ENCODE measurements at regions not wholly inside any gene's neighbourhood (a gene's known extent, or its start where the extent isn't known, plus 50 kb on each side); places are given as distances from the start of the nearest gene placed in this dataset.

DNA sequence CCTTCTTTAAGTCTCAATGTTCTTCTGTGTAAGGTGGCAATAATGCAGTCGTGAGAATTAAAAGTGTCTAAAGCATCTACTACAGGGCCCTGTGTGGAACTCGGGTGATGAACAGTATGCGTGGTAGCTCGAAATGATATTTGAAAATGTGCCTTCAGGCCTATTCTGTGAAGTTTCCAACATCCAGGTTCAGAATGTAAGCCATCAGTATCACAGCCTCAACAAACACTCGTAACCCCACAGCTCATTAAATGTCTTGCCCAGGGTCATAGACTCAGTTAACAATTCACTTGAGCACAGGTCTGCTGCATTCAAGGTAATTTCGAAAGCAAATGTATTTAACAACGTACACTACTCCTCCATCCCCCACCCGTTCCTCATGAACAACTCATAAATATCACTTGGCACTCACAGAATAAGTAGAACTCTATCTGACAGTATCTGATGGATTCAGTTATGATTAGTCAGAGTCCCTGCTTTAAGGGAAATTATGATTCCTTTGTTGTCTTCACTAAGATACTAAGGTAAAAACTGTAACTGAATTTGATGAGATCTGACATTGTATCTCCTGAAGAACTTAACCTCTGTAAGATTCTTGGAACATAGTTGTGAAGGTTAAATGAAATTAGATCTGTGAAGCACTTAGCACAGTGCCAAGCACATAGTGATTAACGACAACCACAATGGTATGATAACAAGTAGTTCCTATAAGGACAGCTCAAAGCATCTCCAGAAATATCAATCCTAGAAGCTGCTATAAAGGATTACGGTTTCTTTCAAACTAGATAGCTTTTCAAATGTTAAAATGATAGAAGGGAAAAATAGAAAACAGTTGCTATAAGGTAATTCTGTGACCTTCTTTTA lies 642.3 kb downstream of the TBL1XR1 start:
- no peak for DNase-seq (ENCODE audit: low spot score)

DNA sequence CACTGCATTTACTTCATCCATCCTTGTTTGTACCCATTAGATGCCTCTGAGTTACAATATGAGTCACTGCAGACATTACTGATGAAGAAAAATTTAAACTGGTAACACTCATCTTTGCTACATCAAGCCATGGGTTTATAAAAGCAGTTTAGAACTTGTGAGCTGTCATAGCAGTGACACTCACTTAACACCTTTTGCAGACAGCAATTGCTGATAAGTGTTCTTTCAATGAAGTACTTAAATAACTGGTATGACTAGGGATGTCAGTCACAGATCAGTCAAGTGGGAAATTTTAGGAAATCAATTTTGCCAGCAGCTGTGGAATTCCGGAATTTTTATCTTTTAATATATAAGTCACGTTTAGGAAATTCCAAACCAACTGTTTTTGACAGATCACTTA lies 643.0 kb downstream of the TBL1XR1 start:
- no peak for DNase-seq (ENCODE audit: low spot score)

DNA sequence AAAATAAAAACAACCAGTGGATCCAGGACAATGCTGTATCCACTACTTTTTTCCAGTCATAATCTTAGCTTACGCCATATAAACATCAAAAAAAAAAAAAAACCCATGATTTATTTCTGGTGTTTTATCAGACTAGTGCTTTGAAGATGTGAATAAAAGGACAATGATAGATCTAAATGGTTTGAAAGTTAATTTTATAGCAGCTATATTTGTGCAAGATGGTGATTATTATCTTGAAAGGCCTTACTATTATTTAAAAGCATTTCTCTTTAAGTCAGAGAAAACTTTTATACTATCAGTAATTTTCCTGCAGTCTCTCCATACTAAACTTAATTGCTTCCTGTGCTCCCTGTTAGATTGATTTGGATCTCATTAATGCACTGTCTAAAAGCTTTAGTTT lies 670.3 kb downstream of the TBL1XR1 start:
- DNase-seq (ENCODE audit: low spot score), result no peak

DNA sequence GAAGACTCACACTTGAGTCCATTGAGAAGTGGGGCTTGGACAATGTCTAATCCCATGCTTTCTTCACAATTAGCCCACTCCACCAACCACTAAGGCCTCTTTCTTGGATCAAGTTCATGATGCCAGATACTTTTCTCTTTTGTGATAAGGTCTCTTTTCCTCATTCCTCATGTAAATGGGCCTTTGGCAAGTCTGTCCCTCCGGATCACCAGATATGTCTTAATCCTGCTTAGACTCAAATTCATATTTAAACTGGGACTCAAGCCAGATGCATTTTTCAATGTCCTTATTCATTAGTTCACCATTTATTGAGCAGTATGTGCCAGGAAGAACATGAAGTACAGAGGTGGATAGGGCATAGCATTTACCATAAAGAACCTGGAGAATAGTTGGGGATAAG lies 671.1 kb downstream of the TBL1XR1 start:
- no peak for DNase-seq (ENCODE audit: low spot score)

DNA sequence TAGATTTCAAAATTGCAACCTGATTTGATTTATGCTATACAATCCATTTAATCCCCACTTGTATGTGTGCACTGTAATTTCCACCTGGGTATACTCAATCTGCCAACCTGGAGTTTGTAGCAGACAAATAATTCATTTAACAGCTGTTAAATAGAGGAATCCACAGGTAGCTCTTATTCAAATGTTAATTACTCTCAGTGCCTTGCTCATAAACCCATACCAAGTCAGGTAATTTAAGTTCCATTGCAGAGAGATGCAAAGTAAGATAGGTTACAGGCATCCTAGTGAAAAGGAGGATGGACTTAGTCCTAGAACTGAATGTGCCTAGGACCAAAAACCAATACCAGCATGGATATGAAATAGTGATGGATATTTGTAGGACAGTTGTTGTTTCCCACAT lies 674.2 kb downstream of the TBL1XR1 start:
- no peak for DNase-seq (ENCODE audit: low spot score)

DNA sequence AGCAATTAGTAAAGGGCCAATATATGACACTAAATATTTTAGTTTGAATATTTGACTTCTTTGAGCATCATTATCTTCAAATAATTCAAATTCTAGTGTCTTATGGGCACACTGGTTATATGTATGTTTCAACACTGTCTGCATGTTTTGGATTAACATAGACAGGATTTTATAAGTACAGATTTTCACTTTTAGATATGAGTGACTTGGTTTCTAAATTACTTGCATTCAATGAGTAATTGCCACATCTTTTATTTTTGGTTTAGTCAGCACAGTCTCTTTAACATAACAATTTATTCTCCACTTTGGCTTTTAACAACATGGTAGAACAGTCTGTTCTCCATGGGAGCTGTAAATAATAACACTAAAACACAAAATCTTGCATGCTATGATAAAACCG lies 674.8 kb downstream of the TBL1XR1 start:
- DNase-seq (ENCODE audit: low spot score), result no peak

DNA sequence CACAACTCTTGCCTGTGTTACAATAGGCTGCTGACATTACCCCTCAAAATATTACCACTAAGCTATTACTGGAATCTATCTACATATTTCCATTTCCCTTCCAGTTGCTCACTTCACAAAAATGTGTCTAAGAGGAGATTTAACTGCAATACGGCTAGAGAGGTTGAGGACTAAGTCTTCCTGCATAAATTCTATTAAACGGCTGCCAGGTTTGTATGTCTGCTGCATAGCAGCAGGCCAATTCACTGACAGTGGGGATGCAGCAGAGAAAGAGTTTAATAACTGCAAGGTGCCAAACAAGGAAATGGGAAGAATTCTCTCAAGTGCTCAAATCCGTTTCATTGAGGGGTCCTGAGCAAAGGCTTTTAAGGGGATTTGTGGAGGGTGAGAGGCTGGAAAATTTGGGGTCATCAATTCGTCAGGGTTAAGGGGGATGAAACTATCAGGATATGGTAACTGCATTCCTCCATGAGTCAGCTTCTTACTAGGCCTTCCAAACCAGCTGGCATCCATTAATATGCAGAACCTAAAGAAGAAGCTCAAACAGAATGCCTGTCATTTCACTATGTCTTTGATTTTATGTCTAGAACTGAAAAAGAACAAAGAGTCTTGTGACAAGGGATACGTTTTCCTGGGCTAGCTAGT lies 675.6 kb downstream of the TBL1XR1 start:
- peak; percentile 28 for DNase-seq (ENCODE audit: low spot score)

DNA sequence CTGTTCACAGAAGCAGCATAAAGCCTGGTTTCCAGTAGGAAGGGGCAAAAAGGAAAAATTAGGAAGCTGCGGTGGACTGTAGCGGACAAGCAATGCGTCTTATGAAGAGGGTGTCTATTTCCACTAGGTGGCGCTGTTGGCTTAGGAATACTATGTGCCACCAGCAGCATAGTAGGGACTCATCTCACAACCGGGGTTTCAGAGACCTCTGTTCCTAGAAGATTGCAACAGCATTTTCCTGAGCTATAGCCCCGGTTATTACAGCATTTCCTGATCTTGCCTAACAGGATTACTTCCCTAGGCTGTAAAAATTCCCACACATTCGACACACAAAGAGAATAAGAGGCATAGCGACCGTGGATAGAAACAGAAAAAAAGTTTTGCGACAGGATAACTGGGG lies 683.0 kb downstream of the TBL1XR1 start:
- peak; percentile 68 for DNase-seq (ENCODE audit: low spot score)

DNA sequence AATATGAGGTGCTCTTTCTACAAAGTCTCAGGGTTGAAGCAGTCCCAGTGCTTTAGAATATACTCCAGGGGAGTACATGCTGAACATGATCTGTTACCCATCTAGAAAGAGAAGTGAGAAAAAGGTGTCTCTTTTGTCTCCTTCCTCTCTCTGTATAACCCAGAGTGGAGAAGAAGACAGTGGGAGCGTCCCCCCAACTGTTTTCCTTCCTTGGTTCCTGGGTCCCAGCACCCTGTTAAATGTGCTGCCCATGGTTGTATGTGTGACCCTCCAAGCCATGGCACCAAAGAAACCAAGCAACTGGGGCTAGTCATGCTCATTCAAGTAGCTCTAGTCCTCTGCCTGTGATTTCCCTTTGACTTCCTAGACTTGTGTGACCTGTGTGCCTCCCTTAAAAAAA lies 683.7 kb downstream of the TBL1XR1 start:
- no peak for DNase-seq (ENCODE audit: low spot score)

DNA sequence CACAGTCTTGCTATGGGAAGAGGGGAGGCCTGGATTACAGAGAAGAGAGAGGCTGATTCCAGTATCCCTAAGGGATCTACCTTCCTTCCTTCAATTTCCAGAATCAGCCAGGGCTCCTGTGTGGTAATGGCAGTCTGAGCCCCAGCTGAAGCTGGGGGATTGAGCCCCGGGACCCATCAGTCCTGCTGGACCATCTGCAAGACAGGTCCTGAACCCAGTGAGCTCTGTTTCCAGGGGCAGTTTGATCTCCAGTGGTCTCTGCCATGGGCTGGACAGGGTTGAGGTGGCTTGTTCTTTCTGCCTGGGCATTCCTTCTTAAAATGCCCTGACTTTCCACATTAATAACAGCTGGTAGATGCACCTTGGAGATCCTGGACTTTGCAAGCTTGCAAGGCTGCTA lies 685.2 kb downstream of the TBL1XR1 start:
- DNase-seq (ENCODE audit: low spot score), result no peak

DNA sequence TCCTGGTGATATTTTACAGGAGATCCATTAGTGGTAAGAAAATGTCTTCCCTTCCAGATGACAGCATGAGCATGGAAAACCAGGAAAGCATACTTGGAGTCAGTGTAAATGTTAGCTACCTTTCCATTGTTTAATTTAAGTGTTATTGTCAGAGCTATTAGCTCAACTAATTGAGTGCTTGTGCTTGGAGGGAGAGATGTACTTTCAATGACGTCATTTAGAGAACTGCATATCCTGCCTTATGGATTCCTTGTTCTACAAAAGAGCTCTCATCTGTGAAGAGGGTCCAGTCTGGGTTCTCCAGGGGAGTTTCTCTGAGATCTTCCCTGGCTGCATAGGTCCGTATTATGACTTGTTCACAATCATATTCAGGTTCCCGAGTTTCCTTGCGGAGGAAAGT lies 687.2 kb downstream of the TBL1XR1 start:
- DNase-seq (ENCODE audit: low spot score), result no peak

DNA sequence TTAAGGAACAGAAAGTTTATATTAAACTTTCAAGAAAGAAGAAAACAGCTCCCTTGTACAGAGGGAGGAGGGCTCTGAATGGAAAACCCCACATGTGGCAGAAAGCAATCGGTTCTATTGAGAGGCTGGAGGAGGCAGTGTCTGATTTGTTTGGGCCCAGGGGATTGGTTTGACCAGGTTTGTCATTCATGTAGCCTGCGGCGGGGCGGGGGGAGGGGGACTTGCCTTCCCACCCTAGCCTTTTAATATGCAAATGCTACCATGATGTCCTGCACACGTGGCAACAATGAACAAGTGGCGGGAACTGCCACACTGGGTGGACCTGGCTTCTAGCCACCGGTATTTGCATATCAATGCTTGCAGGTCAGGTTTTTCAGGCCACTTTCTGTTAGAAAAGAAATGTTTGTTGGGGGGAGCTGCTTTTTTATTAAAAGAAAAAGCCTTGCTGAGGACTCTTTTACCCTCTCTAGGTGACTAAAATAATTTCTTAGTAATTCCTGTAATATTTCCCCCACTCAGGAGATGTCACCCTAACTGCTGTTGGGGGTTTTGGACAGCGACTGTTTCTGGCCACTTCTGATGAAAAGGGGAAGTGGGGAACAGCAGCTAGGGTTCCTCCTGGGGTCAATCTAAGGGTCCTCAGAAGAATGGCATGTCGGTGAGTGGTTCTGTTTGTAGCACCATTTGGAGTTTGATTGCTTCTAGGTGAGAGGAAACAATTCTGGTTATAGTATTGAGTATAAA lies 691.2 kb downstream of the TBL1XR1 start:
- DNase-seq (ENCODE audit: low spot score), result no peak

DNA sequence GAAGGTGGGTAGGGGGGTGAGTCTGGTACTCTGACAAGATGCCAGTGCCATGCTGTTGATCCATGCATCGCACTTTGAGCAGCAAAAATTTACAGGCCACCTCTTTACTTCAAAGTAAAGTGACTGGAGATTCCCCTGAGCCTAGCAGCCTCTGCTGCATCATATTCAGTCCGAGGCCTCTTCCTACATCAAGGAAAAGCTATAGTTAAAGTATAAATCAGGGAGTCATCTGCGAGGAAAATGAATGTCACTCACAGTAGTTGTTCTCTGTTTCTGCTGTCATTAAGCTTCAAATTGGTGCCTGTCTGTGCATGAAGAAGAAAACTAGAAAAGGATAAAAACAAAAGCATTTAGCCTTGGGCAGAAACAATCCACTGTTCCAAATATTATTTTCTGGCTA lies 706.2 kb downstream of the TBL1XR1 start:
- no peak for DNase-seq (ENCODE audit: low spot score)

DNA sequence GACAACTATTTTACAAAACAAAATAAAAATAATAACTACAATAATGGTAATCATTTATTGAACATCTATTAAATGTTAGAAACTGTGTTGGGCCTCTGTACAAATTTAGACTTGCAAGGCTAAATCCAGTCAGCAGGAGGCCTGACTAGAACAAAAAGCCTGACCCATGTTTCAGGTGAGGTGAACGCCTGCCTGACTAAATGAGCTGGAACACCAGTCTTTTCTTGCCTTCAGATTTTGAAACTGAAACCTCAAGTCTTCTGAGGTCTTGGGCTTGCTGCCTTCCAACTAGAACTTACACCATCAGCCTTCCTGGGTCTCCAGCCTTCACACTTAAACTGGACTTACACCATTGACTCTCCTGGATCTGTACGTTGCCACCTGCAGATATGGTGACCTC lies 706.9 kb downstream of the TBL1XR1 start:
- DNase-seq (ENCODE audit: low spot score), result no peak

DNA sequence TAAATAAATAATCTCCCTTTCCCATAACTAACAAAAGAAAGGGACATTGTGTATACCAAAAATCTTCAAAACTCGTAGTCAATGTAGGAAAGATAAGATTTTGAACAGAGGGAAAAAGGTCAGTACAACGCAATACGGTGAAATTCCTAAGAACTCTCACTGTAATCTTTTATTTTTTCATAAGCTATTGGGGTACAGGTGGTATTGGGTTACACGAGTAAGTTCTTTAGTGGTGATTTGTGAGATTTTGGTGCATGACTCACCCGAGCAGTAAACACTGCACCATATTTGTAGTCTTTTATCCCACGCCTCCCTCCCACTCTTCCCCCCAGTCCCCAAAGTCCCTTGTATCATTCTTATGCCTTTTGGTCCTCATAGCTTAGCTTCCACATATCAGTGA lies 718.0 kb downstream of the TBL1XR1 start:
- no peak for DNase-seq (ENCODE audit: low spot score)

DNA sequence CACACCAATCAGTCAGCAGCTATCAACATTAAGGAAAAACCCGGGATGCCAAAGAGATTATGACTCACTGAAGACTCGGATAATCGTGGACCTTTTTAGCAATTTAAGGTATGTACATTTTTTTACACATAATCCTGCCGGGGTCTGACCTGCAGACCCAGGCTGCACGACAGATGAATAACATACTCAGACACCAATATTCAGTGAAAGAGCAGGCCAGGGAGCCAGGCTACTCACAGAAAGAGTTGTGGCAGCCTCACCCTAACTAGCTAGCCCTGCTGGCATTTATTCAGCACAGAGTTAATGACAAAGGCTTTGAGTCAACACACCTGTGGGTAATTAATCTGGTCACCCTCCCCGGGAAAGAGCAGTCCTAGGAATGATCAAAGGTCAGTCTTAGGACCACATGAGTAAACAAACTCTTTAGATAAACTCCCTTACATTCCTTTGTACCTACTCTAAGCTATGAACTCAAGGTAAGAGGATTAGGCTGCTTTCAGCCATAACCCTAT lies 727.5 kb downstream of the TBL1XR1 start:
- DNase-seq (ENCODE audit: low spot score), result no peak

DNA sequence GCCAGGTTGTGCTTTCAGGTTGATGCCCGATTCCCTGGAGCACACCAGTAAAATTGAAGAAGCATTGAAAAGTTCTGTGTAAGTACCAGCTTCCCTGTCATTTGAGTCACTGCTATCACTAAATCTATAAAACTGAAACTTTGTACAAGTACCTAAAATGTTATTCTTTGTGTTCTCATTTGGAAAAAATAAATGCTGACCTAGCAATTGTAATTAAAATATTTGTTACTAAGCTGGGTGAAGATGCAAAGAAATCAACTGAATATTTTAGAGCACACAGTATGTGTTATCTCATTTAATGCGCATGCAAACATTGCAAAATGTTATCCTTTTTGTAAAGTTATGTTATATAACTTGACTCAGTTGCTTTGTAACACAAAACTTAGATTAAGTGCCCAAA lies 733.7 kb downstream of the TBL1XR1 start:
- DNase-seq (ENCODE audit: low spot score), result no peak

DNA sequence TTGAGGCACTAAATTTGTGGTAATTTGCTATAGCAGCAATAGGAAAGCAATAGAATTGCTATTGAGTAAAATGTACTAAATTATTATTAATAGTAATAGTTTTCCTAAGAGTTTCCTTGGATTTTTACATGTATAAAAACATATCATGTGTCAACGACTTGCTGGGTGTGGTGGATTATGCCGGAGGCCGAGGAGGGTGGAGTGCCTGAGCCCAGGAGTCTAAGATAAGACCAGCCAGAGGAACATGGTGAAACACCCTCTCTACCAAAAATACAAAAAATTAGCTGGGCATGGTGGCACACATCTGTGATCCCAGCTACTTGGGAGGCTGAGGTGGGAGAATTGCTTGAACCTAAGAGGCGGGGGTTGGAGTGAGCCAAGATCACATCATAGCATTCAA lies 749.9 kb downstream of the TBL1XR1 start:
- DNase-seq (ENCODE audit: low spot score), result no peak

DNA sequence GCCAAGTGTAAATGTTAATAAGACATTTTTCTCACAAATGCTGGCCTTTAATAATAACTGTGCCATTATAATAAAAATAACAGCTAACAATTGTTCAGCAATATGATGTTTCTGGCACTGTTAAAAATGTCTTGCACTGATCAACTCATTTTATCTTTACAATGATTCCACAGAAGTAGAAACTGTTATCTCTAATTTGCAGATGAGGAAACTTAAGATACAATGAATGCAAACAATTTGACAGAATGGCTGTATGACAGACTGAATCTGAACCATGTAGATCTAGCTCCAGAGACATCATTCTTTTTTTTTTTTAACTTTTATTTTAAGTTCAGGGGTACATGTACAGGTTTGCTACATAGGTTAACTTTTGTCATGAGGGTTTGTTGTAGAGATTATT lies 755.0 kb downstream of the TBL1XR1 start:
- DNase-seq (ENCODE audit: low spot score), result no peak

DNA sequence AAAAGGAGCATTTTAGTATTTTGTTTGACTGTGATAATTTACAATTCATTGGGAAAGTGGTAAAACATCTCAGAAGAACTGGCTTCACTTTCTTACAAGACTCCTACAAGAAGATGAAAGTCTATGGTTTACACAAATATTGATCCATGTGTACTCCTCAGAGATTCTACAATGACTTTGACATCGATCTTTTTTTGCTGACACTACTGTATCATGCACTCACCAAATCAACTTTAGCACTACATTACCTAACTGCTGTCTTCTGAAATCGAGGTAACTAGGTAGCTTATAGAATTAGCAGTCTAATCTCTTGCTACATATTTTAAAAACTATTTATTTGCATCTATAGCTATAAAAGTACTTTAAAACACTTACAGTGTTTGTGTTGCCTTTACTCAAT lies 757.6 kb downstream of the TBL1XR1 start:
- DNase-seq (ENCODE audit: low spot score), result no peak

DNA sequence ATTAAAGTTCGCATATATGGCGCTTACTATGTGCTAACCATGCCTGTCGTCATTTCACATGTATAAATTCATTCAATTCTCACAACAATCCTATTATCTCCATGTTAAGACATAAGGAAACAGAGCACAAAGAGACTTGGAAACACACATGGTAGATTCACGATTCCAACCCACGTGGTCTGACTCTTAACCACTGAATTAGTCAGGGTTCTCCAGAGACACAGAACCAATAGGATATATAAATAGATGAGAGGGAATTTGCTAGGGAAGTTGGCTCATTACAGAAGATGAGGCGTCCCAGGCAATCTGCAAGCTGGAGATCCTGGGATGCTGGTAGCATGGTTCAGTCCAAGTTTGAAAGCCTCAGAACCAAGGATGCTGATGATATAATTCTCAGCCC lies 765.3 kb downstream of the TBL1XR1 start:
- DNase-seq (ENCODE audit: low spot score), result no peak

DNA sequence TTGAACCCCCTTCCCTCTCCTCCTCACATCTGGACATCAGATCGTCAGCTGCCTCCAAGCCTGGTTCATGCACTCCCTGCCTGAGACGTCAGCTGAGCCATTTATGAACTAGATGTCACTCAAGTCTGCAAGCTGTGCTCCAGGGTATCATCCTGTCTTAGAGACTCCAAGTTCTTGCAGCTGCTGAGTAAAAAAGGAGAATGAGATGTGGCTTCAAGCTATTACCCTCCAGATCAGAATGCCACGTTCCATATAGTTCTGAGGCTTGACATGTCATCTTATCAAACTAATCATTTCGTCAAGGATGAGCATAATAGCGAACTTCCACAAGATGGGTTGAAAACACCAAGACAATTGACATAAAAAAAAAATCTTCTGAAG lies 766.3 kb downstream of the TBL1XR1 start:
- DNase-seq (ENCODE audit: low spot score), result no peak

All from COLO829 (cell line).